Activated CD4-positive, alpha-beta T cell treated with anti-CD3 and anti-CD28 coated beads for 48 hours (primary cell): ENCODE measurements at regions not wholly inside any gene's neighbourhood (a gene's known extent, or its start where the extent isn't known, plus 50 kb on each side); places are given as distances from the start of the nearest gene placed in this dataset.

Source experiments
- DNase-seq: peaks from one replicate; pipeline ENCODE4 v3.0.0-alpha.2; 2020

DNA sequence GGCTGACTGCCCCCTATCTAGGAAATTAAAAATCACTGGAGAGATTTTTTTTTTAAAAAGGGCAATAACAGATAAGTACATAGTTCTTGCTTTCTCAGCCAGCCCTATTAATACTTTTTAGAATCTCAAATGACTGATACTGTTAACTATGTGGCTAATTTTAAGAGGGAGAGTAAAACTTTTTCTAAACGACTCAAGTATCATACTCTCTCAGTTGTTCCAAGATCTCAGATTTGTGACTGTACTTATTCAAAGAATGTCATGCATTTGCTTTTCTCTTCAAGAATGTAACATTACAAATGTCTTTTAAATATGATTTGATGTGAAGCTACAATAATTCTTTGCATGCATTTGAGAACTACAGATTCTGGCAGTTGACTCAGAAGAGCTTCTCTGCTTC lies 55.4 kb upstream of the RAB11FIP2 start:
- DNase-seq = no peak

DNA sequence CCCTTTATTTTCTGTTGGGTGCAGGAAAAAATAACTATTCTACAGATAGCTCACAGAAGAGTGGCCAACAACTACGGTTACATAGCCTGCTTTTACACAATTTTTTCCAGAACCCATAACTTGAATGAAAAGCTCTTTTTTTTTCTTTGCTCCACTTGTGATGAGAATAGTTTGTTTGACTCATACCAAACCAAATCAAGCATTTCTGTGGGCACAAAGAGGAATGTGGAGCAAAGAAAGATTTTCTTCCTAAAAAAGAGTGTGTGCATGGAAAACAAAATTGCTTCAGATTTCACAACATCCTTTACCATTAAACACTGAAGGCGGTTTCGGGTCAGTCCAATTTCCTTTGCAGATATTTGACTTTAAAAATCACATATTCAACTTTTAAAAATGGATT lies 54.8 kb upstream of the RAB11FIP2 start:
- no peak for DNase-seq
